ENCODE measurements at regions not wholly inside any gene's neighbourhood (a gene's known extent, or its start where the extent isn't known, plus 50 kb on each side); places are given as distances from the start of the nearest gene placed in this dataset.

DNA sequence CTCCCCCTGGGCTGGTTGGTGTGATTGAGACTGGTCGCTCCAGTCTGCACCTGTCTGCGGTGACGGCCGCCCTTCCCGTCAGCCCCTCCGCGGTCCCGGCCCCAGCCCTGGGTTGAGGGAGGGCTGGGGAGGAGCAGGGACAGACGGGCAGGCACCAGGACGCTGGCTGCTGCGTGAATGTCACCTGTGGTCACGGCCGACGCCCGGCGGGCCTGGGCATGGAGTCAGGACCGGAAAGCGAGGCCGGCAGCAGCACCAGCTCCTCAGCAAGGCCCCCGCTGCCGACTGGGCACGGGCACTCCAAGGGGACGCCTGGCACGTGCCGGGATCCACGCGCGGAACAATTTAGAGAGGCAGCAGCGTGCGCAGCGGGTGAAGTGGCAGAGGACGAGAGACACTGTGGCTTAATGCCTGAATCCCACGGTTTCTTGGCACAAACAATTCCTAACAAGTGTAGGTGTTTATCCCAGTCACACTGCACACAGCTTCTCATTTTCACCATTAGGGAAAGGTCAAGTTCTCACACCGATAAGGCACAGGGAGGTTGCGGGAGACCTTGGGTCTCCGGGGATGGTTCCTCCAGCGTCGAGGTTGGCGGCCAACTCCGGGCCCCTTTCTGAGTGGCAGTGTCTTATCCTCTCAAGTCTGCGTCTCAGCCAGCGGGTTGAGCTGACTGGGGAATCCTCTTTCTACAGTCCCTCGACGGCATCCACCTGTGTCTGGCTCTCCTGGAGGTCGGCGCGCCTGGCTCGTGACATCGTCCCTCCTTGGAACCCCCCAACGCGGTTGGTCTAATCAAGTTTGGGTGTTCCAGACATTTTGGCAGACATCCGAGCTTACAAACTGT is 66.4 kb upstream of the ADGRA1 start:
- no peaks in the 10 kb centered on the region for H3K36me3 ChIP-seq (ENCODE audit: control insufficient read depth in 2 of 2, extremely low read depth in 1 of 2, insufficient read depth in 2 of 2, low read length in 2 of 2)
- no peak overlapping the region for H3K4me3 ChIP-seq (replicated peaks in 1 of 3; ENCODE audit: insufficient read depth in 1 of 3, low read depth in 1 of 3, low read length in 3 of 3)
- H3K9me3 ChIP-seq (replicated peaks; ENCODE audit: control insufficient read depth, insufficient read depth, low read length), result no peaks in the 10 kb centered on the region
- intact Hi-C loops (cut with micrococcal nuclease) (no loop called here), dilution Hi-C loops (cut with MboI; ENCODE audit: extremely low pct_ligation_motif_present, low sequenced_read_pairs) (no loop called here)
- TF ChIP-seq, protein P1, sequence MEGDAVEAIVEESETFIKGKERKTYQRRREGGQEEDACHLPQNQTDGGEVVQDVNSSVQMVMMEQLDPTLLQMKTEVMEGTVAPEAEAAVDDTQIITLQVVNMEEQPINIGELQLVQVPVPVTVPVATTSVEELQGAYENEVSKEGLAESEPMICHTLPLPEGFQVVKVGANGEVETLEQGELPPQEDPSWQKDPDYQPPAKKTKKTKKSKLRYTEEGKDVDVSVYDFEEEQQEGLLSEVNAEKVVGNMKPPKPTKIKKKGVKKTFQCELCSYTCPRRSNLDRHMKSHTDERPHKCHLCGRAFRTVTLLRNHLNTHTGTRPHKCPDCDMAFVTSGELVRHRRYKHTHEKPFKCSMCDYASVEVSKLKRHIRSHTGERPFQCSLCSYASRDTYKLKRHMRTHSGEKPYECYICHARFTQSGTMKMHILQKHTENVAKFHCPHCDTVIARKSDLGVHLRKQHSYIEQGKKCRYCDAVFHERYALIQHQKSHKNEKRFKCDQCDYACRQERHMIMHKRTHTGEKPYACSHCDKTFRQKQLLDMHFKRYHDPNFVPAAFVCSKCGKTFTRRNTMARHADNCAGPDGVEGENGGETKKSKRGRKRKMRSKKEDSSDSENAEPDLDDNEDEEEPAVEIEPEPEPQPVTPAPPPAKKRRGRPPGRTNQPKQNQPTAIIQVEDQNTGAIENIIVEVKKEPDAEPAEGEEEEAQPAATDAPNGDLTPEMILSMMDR (IDR thresholded peaks at IDR 0.05; ENCODE audit: extremely low read depth in 1 of 2, insufficient read depth in 1 of 2, low read depth in 1 of 2, low read length in 2 of 2), result no peak
- TF ChIP-seq, protein P2, sequence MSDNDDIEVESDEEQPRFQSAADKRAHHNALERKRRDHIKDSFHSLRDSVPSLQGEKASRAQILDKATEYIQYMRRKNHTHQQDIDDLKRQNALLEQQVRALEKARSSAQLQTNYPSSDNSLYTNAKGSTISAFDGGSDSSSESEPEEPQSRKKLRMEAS (IDR thresholded peaks at IDR 0.05; ENCODE audit: insufficient read depth, insufficient read length), result no peak
- TF ChIP-seq POLR2AphosphoS5 (IDR thresholded peaks at IDR 0.05; ENCODE audit: insufficient read depth, low read depth, low read length) (no peak), JUN (IDR thresholded peaks at IDR 0.05; ENCODE audit: borderline replicate concordance, insufficient read depth, insufficient read length, low read depth) (no peak), POLR2A (IDR thresholded peaks at IDR 0.05; ENCODE audit: low read depth, low read length) (no peak), GATA2 (IDR thresholded peaks at IDR 0.05; ENCODE audit: insufficient read depth, insufficient read length, low read depth, low read length) (no peak), MYC (IDR thresholded peaks at IDR 0.05; ENCODE audit: low read depth, low read length) (no peak), EZH2 (IDR thresholded peaks at IDR 0.05; ENCODE audit: borderline replicate concordance, low read depth, low read length, severe bottlenecking) (no peak), FOS (IDR thresholded peaks at IDR 0.05; ENCODE audit: borderline replicate concordance, insufficient read depth, low read length) (no peak)
- H3K9ac ChIP-seq (replicated peaks; ENCODE audit: extremely low read depth, insufficient read depth, low read length), result no peak overlapping the region
- ChIA-PET POLR2A (no interaction called here), CTCF (no interaction called here)
- no peak overlapping the region for H2AFZ ChIP-seq (ENCODE audit: low read depth, low read length)
- H3K4me2 ChIP-seq (ENCODE audit: insufficient read depth, low read length), result no peak overlapping the region
- no peak overlapping the region for H3K27ac ChIP-seq (ENCODE audit: insufficient read depth, low read depth, low read length)
- H4K20me1 ChIP-seq (replicated peaks; ENCODE audit: control insufficient read depth, extremely low read depth, insufficient read depth, low read length), result no peaks in the 10 kb centered on the region
- H3K9me1 ChIP-seq (replicated peaks; ENCODE audit: control insufficient read depth, extremely low read depth, insufficient read depth, low read length), result no peaks in the 10 kb centered on the region
- no TSS peak for BruUV-seq (replicated peaks)
- FAIRE-seq (no peak), DNase-seq (ENCODE audit: low read depth, low spot score) (no peak)
- no peaks in the 10 kb centered on the region for H3K4me1 ChIP-seq (ENCODE audit: control insufficient read depth, extremely low read depth, insufficient read depth, low read length)
- no peaks in the 10 kb centered on the region for H3K79me2 ChIP-seq (ENCODE audit: control insufficient read depth, insufficient read depth, low read length)
- no peaks in the 10 kb centered on the region for H3K27me3 ChIP-seq (ENCODE audit: control insufficient read depth in 2 of 2, insufficient read depth in 2 of 2, low read length in 2 of 2)

Measured in endothelial cell of umbilical vein (primary cell).